Effector memory CD8-positive, alpha-beta T cell (primary cell): ENCODE measurements at regions not wholly inside any gene's neighbourhood (a gene's known extent, or its start where the extent isn't known, plus 50 kb on each side); places are given as distances from the start of the nearest gene placed in this dataset.

ENCODE experiments used
- ATAC-seq: fragments of 150-1000 bp; cut with Tn5 transposase; replicated peaks from 2 replicates; pipeline ENCODE4 v1.10.0; 2021; ENCODE audit warnings: mild to moderate bottlenecking, moderate library complexity
- DNase-seq, 3 experiments: peaks; one replicate each; pipeline ENCODE4 v3.0.0; 2021
- H3K27ac Mint-ChIP-seq, 2 donors: one replicate each; pipeline ENCODE4 v1.8.0; 2022; ENCODE audit warnings: mild to moderate bottlenecking in 2 of 2, mixed read lengths in 2 of 2, moderate library complexity in 2 of 2
- H3K27me3 Mint-ChIP-seq, 2 donors: one replicate each; pipeline ENCODE4 v1.8.0; 2022; ENCODE audit warnings: mixed read lengths in 2 of 2
- H3K36me3 Mint-ChIP-seq: one replicate; pipeline ENCODE4 v1.8.0; 2022; ENCODE audit warnings: mild to moderate bottlenecking, moderate library complexity, mixed read lengths; ENCODE audit not compliant: insufficient read depth
- H3K4me1 Mint-ChIP-seq, 2 donors: one replicate each; pipeline ENCODE4 v1.8.0; 2022; ENCODE audit warnings: low read depth in 2 of 2, mixed read lengths in 2 of 2
- H3K4me3 Mint-ChIP-seq, 2 donors: one replicate each; pipeline ENCODE4 v1.8.0; 2022; ENCODE audit warnings: mild to moderate bottlenecking in 2 of 2, mixed read lengths in 2 of 2, moderate library complexity in 2 of 2
- H3K9me3 Mint-ChIP-seq, 2 donors: one replicate each; pipeline ENCODE4 v1.8.0; 2022; ENCODE audit warnings: mixed read lengths in 2 of 2

GRCh38 chr1:79885101-79885500, 878.6 kb upstream of the ADGRL4 start:
- Mint-ChIP-seq H3K27me3 (no peaks in the 10 kb centered on the region), H3K9me3 (peaks cover 6 to 10% of the 10 kb centered on the region in 2 donors), H3K27ac (no peak overlapping the region), H3K36me3 (no peaks in the 10 kb centered on the region), H3K4me3 (no peak overlapping the region), H3K4me1 (no peaks in the 10 kb centered on the region)
- no peak for ATAC-seq
- no peak for DNase-seq

DNA sequence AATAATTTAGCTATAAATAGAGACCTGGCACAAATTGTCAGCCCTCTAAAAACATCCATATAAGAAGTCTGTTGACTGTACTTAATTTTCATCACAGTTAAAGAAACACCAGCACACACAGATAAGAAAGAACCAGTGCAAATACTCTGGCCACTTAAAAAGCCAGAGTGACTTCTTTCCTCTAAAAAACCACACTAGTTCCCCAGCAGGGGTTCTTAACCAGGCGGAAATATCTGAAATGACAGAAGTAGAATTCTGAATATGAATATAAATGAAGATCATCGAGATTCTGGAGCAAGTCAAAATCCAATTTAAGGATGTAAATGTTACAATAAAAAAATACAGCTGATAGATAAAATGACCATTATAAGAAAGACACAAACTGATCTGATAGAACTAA, 870.6 kb upstream of the ADGRL4 start:
- no peaks in the 10 kb centered on the region for H3K4me1 Mint-ChIP-seq
- no peaks in the 10 kb centered on the region for H3K36me3 Mint-ChIP-seq
- ATAC-seq (no peak), DNase-seq (no peak)
- H3K9me3 Mint-ChIP-seq: peaks cover 12 to 30% of the 10 kb centered on the region in 2 donors
- H3K27me3 Mint-ChIP-seq: no peaks in the 10 kb centered on the region
- H3K27ac Mint-ChIP-seq: no peak overlapping the region
- no peak overlapping the region for H3K4me3 Mint-ChIP-seq

DNA sequence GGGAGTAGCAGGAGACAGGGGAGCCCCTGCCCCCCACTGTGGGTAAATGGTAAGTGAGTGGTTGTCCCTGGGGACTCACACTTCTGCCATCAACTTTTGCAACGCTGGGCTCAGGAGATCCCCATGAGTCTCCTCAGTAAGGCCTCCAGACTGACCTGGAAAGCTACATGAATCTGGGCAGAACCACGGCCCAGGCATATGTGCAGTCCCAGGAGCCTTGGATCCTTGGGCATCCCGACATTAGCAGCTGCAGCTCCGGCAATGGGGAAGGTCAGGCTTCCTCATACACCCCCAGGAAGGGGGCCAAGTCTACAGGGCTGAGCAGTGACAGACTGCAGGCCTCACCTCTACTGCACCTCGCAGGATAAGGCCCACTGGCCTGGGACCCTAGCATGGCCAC, 868.7 kb upstream of the ADGRL4 start:
- no peak overlapping the region for H3K27ac Mint-ChIP-seq
- H3K4me1 Mint-ChIP-seq: no peaks in the 10 kb centered on the region
- no peak overlapping the region for H3K4me3 Mint-ChIP-seq
- H3K9me3 Mint-ChIP-seq: peaks cover 10 to 26% of the 10 kb centered on the region in 2 donors
- no peaks in the 10 kb centered on the region for H3K36me3 Mint-ChIP-seq
- H3K27me3 Mint-ChIP-seq: no peaks in the 10 kb centered on the region
- DNase-seq (no peak), ATAC-seq (no peak)

GRCh38 chr1:79874289-79874688, 867.8 kb upstream of the ADGRL4 start:
- Mint-ChIP-seq H3K36me3 (no peaks in the 10 kb centered on the region), H3K4me1 (no peaks in the 10 kb centered on the region), H3K27ac (no peak overlapping the region), H3K9me3 (peaks cover 15 to 27% of the 10 kb centered on the region in 2 donors), H3K4me3 (no peak overlapping the region), H3K27me3 (no peaks in the 10 kb centered on the region)
- ATAC-seq (no peak), DNase-seq (no peak)

GRCh38 chr1:79859212-79859948, 852.9 kb upstream of the ADGRL4 start:
- H3K4me1 Mint-ChIP-seq: no peaks in the 10 kb centered on the region
- peaks cover 16 to 20% of the 10 kb centered on the region in 2 donors for H3K9me3 Mint-ChIP-seq
- H3K4me3 Mint-ChIP-seq: no peak overlapping the region
- H3K36me3 Mint-ChIP-seq: no peaks in the 10 kb centered on the region
- H3K27me3 Mint-ChIP-seq: no peaks in the 10 kb centered on the region
- H3K27ac Mint-ChIP-seq: no peak overlapping the region
- no peak for DNase-seq
- ATAC-seq: no peak

DNA sequence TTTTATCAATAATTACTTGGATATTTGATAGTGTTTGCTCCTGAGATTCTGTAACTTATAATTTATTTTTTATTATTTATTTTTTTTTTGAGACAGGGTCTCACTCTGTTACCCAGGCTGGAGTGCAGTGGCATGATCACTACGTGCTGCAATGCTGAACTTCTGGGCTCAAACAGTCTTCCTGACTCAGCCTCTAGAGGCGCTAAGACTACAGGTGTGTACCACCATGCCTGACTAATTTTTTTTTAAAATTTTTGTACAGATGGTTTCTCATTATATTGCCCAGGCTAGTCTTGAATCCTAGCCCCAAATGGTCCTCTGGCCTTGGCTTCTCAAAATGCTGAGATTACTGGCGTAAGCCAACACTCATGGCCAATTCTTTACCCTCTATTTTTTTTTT, 845.5 kb upstream of the ADGRL4 start:
- Mint-ChIP-seq H3K27ac (no peak overlapping the region), H3K4me3 (no peak overlapping the region), H3K36me3 (no peaks in the 10 kb centered on the region), H3K4me1 (no peaks in the 10 kb centered on the region), H3K9me3 (peaks cover 4 to 8% of the 10 kb centered on the region in 2 donors), H3K27me3 (no peaks in the 10 kb centered on the region)
- no peak for ATAC-seq
- no peak for DNase-seq

DNA sequence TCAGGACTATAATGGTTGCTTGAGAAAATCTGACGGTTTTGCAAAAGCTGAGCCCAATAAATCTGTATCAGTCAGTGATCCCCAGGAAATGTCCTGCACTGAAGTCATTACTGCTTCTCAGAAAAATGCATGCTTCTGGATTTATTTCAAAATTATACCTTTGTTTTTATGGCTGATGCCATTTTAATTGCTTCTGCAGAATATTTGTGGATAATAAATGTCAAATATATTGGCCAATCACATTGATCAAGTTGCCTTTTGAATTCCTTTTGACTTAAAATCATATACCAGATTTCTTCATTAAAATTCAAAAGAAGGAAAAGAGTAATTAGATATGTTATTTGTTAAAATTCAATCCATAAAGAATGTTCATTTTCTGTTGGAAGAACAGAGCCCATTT, 842.9 kb upstream of the ADGRL4 start:
- no peaks in the 10 kb centered on the region for H3K27me3 Mint-ChIP-seq
- no peak overlapping the region for H3K27ac Mint-ChIP-seq
- no peak overlapping the region for H3K4me3 Mint-ChIP-seq
- ATAC-seq: no peak
- H3K9me3 Mint-ChIP-seq: peaks cover 0 to 2% of the 10 kb centered on the region in 2 donors
- H3K36me3 Mint-ChIP-seq: no peaks in the 10 kb centered on the region
- DNase-seq: no peak
- H3K4me1 Mint-ChIP-seq: no peaks in the 10 kb centered on the region

- H3K27me3 Mint-ChIP-seq: no peaks in the 10 kb centered on the region
- no peaks in the 10 kb centered on the region for H3K36me3 Mint-ChIP-seq
- no peak overlapping the region for H3K27ac Mint-ChIP-seq
- H3K4me3 Mint-ChIP-seq: no peak overlapping the region
- H3K9me3 Mint-ChIP-seq: peaks cover 0 to 2% of the 10 kb centered on the region in 2 donors
- H3K4me1 Mint-ChIP-seq: no peaks in the 10 kb centered on the region
- ATAC-seq (no peak), DNase-seq (no peak)
Observed at GRCh38 chr1:79848316-79848715, 841.8 kb upstream of the ADGRL4 start.

DNA sequence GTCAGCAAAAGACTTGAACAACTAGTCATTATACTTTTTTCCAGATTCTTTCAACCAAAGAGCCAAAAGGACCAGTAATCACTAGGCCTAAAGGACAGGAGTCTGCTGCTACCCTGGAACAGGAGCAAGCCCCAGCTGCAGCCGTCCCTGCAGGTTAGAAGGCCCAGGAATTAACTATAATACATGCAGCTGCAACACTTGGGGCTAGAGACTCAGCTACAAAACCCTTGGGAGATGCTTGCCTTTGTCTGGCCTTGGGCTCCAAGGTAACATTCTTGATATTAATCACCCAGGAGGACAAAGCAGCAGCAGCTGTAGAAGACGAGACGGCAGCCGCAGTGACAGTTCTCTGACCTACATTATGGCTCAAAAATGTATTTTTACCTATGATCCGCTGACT, 841.2 kb upstream of the ADGRL4 start:
- peaks cover 0 to 2% of the 10 kb centered on the region in 2 donors for H3K9me3 Mint-ChIP-seq
- no peaks in the 10 kb centered on the region for H3K36me3 Mint-ChIP-seq
- no peak overlapping the region for H3K27ac Mint-ChIP-seq
- no peaks in the 10 kb centered on the region for H3K4me1 Mint-ChIP-seq
- ATAC-seq (no peak), DNase-seq (no peak)
- no peak overlapping the region for H3K4me3 Mint-ChIP-seq
- H3K27me3 Mint-ChIP-seq: no peaks in the 10 kb centered on the region

DNA sequence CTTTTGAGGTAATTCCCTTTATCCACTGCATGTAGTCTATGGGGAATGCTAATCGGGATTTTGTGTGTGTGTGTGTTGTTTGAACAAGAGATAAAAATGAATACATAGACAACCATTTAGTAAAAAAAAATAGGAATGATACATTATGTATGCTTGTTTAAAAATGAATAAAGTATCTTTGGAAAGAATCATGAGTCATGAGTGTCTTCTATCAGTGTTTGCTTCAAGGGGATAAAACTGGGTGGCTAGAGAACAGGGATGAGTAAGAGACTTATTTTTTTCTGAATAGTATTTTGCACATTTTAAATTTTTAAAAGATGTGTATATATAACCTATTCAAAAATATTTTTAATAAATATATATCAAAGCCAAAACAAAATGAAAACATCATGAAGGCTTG, 839.4 kb upstream of the ADGRL4 start:
- Mint-ChIP-seq H3K27me3 (no peaks in the 10 kb centered on the region), H3K9me3 (peaks cover 0 to 2% of the 10 kb centered on the region in 2 donors), H3K4me3 (no peak overlapping the region), H3K4me1 (no peaks in the 10 kb centered on the region), H3K36me3 (no peaks in the 10 kb centered on the region), H3K27ac (no peak overlapping the region)
- DNase-seq: no peak
- no peak for ATAC-seq

- Mint-ChIP-seq H3K27ac (no peak overlapping the region), H3K27me3 (no peaks in the 10 kb centered on the region), H3K9me3 (no peaks in the 10 kb centered on the region), H3K4me3 (no peak overlapping the region), H3K4me1 (no peaks in the 10 kb centered on the region), H3K36me3 (no peaks in the 10 kb centered on the region)
- ATAC-seq: no peak
- no peak for DNase-seq
Observed at GRCh38 chr1:79842811-79843210, 836.3 kb upstream of the ADGRL4 start.

DNA sequence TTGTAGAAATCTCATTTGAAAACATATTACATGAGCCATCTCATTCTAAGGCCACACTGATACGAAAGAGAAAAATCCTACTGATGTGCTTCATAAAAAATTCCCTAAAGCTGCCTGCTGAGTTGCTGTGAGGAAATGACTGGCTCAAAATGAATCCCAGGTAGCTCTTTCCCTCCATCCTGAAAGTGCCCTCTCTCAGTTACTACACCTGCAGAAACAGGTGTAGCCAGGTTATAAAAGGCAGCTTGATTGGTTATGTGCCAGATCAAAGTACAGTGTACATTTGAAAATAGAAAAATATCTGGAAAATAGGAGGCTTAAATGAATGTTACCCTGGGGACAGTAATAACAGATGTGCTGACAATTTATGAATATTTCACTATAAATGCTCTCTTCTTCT, 833.4 kb upstream of the ADGRL4 start:
- Mint-ChIP-seq H3K9me3 (no peaks in the 10 kb centered on the region), H3K27ac (no peak overlapping the region), H3K4me1 (no peaks in the 10 kb centered on the region), H3K4me3 (no peak overlapping the region), H3K27me3 (no peaks in the 10 kb centered on the region), H3K36me3 (no peaks in the 10 kb centered on the region)
- no peak for DNase-seq
- no peak for ATAC-seq

DNA sequence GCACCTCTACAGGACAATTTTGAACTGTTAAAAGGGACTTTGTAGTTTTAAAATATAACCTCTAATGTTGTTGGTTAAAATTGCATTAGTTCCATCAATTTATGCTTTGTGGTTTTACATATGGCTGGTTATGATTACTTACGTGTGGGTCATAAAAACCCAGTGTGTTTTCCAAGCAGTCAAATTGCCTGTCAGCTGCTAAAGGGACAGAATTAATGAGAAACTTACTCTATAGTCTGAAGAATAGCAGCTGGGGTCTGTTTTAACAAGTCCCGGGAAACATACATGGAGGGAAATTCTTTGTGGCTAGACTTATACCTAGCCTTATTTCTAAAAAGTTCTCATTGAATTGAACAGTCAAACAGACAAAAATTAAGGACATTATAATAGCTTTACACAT, 820.9 kb upstream of the ADGRL4 start:
- peaks cover 1 to 8% of the 10 kb centered on the region in 2 donors for H3K9me3 Mint-ChIP-seq
- H3K27me3 Mint-ChIP-seq: no peaks in the 10 kb centered on the region
- H3K4me3 Mint-ChIP-seq: no peak overlapping the region
- no peaks in the 10 kb centered on the region for H3K4me1 Mint-ChIP-seq
- DNase-seq: no peak
- H3K36me3 Mint-ChIP-seq: no peaks in the 10 kb centered on the region
- no peak overlapping the region for H3K27ac Mint-ChIP-seq
- no peak for ATAC-seq

DNA sequence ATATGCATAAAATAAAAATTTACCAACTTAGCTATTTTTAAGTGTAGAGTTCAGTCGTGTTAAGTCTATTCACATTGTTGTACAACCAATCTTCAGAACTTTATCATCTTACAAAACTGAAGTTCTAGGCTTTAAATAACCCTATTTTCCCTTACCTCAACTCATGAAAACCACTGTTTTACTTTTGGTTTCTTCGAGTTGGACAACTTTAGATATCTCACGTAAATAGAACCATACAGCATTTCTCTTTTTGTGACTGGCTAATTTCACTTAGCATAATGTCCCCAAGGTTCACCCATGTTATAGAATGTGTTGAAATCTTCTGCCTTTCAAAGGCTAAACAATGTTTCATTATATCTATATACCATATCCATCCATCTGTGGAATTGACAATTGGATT, 819.0 kb upstream of the ADGRL4 start:
- Mint-ChIP-seq H3K27ac (no peak overlapping the region), H3K27me3 (no peaks in the 10 kb centered on the region), H3K4me3 (no peak overlapping the region), H3K9me3 (peaks cover 1 to 8% of the 10 kb centered on the region in 2 donors), H3K36me3 (no peaks in the 10 kb centered on the region), H3K4me1 (no peaks in the 10 kb centered on the region)
- ATAC-seq (no peak), DNase-seq (no peak)

GRCh38 chr1:79822053-79822452, 815.5 kb upstream of the ADGRL4 start:
- ATAC-seq: no peak
- H3K4me1 Mint-ChIP-seq: no peaks in the 10 kb centered on the region
- H3K27me3 Mint-ChIP-seq: no peaks in the 10 kb centered on the region
- no peaks in the 10 kb centered on the region for H3K36me3 Mint-ChIP-seq
- H3K27ac Mint-ChIP-seq: no peak overlapping the region
- no peak overlapping the region for H3K4me3 Mint-ChIP-seq
- no peak for DNase-seq
- H3K9me3 Mint-ChIP-seq: peaks cover 7 to 16% of the 10 kb centered on the region in 2 donors
